Chondrocyte (in vitro differentiated cells): ENCODE measurements at regions not wholly inside any gene's neighbourhood (a gene's known extent, or its start where the extent isn't known, plus 50 kb on each side); places are given as distances from the start of the nearest gene placed in this dataset.

ENCODE experiments used
- DNase-seq: peaks from one replicate; pipeline ENCODE4 v3.0.0; 2021; ENCODE audit warnings: mixed read lengths, low spot score
- H3K27ac Mint-ChIP-seq: one replicate; pipeline ENCODE4 v1.8.0; 2021; ENCODE audit warnings: mild to moderate bottlenecking, moderate library complexity, mixed read lengths; ENCODE audit not compliant: unreplicated experiment
- H3K27me3 Mint-ChIP-seq: 2 replicates; pipeline ENCODE4 v1.8.0; 2021; ENCODE audit warnings: low read depth, mixed read lengths
- H3K36me3 Mint-ChIP-seq: 2 replicates; pipeline ENCODE4 v1.8.0; 2021; ENCODE audit warnings: low read depth, mixed read lengths
- H3K4me1 Mint-ChIP-seq: 2 replicates; pipeline ENCODE4 v1.8.0; 2021; ENCODE audit warnings: low read depth, mild to moderate bottlenecking, mixed read lengths
- H3K4me3 Mint-ChIP-seq: one replicate; pipeline ENCODE4 v1.8.0; 2021; ENCODE audit warnings: mild to moderate bottlenecking, moderate library complexity, mixed read lengths; ENCODE audit not compliant: unreplicated experiment
- H3K9me3 Mint-ChIP-seq: 2 replicates; pipeline ENCODE4 v1.8.0; 2021; ENCODE audit warnings: low read depth, mixed read lengths
- TF ChIP-seq, protein P1 (sequence below): fragments of 200-600 bp; sonication (generic); IDR thresholded peaks from 2 replicates; pipeline ENCODE4 v1.5.0; 2021; ENCODE audit warnings: antibody characterized with exemption, mild to moderate bottlenecking, moderate library complexity

DNA sequence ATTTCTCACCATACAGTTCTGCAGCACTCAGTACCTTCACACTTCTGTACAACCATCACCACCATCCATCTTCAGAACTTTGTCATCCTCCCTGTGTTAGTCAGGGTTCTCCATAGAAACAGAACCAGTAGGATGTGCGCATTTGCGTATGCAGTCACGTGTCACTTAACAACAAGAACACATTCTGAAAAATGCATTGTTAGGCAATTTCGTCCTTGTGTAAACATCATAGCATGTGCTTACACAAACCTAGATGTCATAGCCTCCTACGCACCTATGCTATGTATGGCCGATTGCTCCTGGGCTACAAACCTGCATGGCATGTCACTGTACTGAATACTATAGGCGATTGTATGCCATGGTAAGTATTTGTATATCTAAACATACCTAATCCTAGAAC, 66.2 kb upstream of the PTPRT start:
- Mint-ChIP-seq H3K4me3 (no peak overlapping the region), H3K4me1 (no peaks in the 10 kb centered on the region), H3K27ac (no peak overlapping the region), H3K9me3 (peaks cover 18% of the 10 kb centered on the region), H3K36me3 (no peaks in the 10 kb centered on the region), H3K27me3 (no peaks in the 10 kb centered on the region)
- TF ChIP-seq, protein P1, sequence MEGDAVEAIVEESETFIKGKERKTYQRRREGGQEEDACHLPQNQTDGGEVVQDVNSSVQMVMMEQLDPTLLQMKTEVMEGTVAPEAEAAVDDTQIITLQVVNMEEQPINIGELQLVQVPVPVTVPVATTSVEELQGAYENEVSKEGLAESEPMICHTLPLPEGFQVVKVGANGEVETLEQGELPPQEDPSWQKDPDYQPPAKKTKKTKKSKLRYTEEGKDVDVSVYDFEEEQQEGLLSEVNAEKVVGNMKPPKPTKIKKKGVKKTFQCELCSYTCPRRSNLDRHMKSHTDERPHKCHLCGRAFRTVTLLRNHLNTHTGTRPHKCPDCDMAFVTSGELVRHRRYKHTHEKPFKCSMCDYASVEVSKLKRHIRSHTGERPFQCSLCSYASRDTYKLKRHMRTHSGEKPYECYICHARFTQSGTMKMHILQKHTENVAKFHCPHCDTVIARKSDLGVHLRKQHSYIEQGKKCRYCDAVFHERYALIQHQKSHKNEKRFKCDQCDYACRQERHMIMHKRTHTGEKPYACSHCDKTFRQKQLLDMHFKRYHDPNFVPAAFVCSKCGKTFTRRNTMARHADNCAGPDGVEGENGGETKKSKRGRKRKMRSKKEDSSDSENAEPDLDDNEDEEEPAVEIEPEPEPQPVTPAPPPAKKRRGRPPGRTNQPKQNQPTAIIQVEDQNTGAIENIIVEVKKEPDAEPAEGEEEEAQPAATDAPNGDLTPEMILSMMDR = no peak
- DNase-seq = no peak

DNA sequence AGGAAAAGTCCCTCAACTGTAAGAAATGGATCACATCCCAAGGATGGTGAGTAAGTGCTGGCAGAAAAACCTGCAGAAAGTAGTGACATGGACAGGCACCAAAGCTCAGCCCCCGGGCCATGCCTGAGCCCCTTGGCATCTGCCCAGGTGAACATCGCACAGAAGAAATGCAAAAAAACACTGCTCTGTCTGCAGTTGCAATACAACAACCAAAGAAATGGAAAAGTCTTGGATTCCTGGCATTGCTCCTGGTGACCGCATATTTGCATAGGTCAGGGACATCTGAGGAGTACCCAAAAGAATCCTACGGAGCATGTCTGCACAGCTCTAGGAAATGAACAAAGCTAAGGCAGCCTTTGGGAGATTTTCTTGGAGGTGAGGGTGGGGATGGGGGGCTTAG, 63.1 kb upstream of the PTPRT start:
- no peak for DNase-seq

DNA sequence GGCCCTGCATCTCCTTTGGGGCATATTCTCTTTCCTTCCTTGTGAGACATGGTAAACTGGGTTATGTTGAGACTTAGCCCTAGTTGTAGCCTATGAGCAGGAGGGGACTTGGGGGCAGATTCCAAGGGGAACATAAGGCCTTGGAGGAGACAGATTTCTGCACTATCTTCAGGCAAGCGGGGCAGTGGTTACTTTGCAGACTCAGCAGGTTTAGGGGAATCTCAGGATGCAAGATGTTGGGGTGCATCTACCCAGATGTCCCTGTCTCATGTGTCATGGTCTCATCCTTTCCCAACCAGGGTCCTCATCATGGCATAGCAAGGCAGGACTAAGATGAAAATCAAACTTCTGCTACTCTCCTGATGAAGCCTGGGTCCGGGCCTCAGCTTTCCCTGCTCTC, 58.6 kb upstream of the PTPRT start:
- Mint-ChIP-seq H3K4me1 (no peaks in the 10 kb centered on the region), H3K36me3 (no peaks in the 10 kb centered on the region), H3K27me3 (no peaks in the 10 kb centered on the region), H3K9me3 (no peaks in the 10 kb centered on the region), H3K27ac (no peak overlapping the region), H3K4me3 (no peak overlapping the region)
- TF ChIP-seq, protein P1 = no peak
- DNase-seq = no peak

More for the DNA sequence above, 63.1 kb upstream of the PTPRT start:
- Mint-ChIP-seq H3K27me3 (no peaks in the 10 kb centered on the region), H3K4me1 (no peaks in the 10 kb centered on the region), H3K27ac (no peak overlapping the region), H3K36me3 (no peaks in the 10 kb centered on the region), H3K4me3 (no peak overlapping the region), H3K9me3 (peaks cover 2% of the 10 kb centered on the region)
- TF ChIP-seq, protein P1 = no peak

DNA sequence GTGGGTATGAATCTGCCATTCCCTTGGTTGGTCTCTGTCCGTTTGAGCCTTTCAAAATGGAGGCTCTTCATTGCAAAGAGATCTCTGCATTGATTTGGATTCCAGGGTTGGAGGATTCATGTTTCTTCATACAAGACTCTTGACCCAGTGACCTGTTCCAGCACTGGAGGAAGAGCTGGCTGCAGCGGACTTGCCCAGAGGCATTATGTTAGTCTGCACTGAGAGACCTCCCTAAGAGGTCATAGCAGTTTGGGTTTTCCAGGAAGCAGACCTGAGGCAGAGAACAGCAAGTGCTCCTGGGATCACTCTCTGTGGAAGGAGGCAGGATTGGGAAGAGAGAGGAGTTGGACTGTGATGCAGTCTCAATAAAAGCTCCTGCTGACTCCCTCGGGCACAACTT, 57.7 kb upstream of the PTPRT start:
- no peak overlapping the region for H3K4me3 Mint-ChIP-seq
- TF ChIP-seq, protein P1 = no peak
- H3K27ac Mint-ChIP-seq = no peak overlapping the region
- no peaks in the 10 kb centered on the region for H3K4me1 Mint-ChIP-seq
- no peaks in the 10 kb centered on the region for H3K9me3 Mint-ChIP-seq
- no peaks in the 10 kb centered on the region for H3K27me3 Mint-ChIP-seq
- H3K36me3 Mint-ChIP-seq = no peaks in the 10 kb centered on the region
- no peak for DNase-seq

DNA sequence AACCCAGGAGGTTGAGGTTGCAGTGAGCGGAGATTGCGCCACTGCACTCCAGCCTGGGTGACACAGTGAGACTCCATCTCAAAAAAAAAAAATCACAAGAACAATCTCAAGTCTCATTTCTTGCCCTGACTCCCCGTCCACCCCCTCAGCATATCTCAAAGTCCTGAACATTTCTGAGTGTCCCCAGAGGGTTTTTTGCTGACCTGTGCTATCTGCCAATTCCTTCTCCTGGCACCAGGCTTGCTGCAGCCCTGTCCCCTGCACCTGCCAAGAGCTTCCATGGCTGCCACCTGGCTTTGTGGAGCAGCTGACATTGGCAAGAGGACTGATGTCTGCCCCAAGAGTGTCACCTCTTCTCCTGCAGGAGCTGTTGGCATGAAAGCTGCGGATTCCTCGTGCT, 54.9 kb upstream of the PTPRT start:
- peaks cover under 1% of the 10 kb centered on the region for H3K9me3 Mint-ChIP-seq
- H3K27ac Mint-ChIP-seq = no peak overlapping the region
- no peak overlapping the region for H3K4me3 Mint-ChIP-seq
- TF ChIP-seq, protein P1 = no peak
- no peaks in the 10 kb centered on the region for H3K4me1 Mint-ChIP-seq
- H3K36me3 Mint-ChIP-seq = no peaks in the 10 kb centered on the region
- no peak for DNase-seq
- H3K27me3 Mint-ChIP-seq = no peaks in the 10 kb centered on the region
